ENCODE measurements at regions not wholly inside any gene's neighbourhood (a gene's known extent, or its start where the extent isn't known, plus 50 kb on each side); places are given as distances from the start of the nearest gene placed in this dataset.
A peak's percentile ranks its signal among the peaks of the same experiment; 100 is the strongest.

DNA sequence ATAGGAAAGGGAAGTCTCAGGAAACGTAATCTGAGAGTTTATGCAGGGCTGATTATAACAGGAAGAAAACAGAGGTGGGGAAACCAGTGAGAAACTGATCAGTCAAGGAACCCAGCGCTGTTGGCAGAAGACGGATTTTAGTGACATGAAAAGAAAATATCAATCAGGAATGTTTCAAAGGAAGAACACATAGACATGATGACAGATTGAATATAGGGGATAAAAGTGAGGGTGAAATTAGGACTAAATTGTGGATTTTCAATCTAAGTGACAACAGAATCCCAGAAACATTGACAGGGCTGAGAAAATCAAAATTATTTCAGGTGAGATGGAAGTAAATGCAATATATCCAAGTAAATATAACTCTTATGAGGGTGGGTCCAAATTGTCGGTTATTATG is 199.8 kb upstream of the CCDC150 start:
- POLR2A ChIA-PET: no interaction called here
- no peak for TF ChIP-seq CTCF (IDR thresholded peaks at IDR 0.05; ENCODE audit: insufficient read depth, low read length, missing control alignments)
- CTCF ChIA-PET: interaction anchor here (1.9 kb wide), 1 partner anchor 14 kb away, joined by 13 read pairs; no protein-coding TSS in a partner anchor
- no peak overlapping the region for H3K4me3 ChIP-seq (ENCODE audit: low read depth, low read length)
- DNase-seq (ENCODE audit: low read depth, low spot score): no peak

DNA sequence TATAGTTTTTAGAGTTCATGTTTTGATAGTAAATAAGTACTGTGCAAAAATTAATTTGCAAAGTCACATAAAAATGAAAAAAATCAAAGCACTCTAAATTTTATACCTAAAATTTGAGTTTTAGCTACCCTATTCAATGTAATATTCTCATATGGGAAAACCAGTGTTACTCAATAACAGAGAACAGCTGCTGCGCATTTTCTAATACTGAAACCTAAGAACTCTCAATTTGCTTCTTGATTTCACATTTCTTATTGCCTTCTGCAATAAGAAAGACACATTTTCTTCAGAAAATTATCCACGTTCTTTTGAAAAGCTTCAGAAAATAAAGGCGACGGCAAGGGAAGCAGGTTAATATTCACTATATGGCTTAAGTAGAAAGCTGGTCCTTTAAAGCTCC is 199.1 kb upstream of the CCDC150 start:
- no peak for DNase-seq (ENCODE audit: low read depth, low spot score)
- POLR2A ChIA-PET: no interaction called here
- no peak overlapping the region for H3K4me3 ChIP-seq (ENCODE audit: low read depth, low read length)
- TF ChIP-seq CTCF (IDR thresholded peaks at IDR 0.05; ENCODE audit: insufficient read depth, low read length, missing control alignments): no peak
- CTCF ChIA-PET: interaction anchor here (1.5 to 2.1 kb wide), 2 partner anchors 7 to 13 kb away, joined by 5 to 9 read pairs; no protein-coding TSS in a partner anchor

- CTCF ChIA-PET: interaction anchor here (0.7 to 2.1 kb wide), 4 partner anchors 8 to 104 kb away, joined by 3 to 9 read pairs (median 4); no protein-coding TSS in a partner anchor
- H3K4me3 ChIP-seq (ENCODE audit: low read depth, low read length): no peak overlapping the region
- no peak for DNase-seq (ENCODE audit: low read depth, low spot score)
- POLR2A ChIA-PET: no interaction called here
- TF ChIP-seq CTCF (IDR thresholded peaks at IDR 0.05; ENCODE audit: insufficient read depth, low read length, missing control alignments): no peak
Observed at GRCh38 chr2:196441527-196441926, 198.0 kb upstream of the CCDC150 start.

- CTCF ChIA-PET: interaction anchor here (0.7 to 2.1 kb wide), 3 partner anchors 9 to 105 kb away, joined by 3 to 9 read pairs (median 3); no protein-coding TSS in a partner anchor
Observed at GRCh38 chr2:196442211-196442610, 197.3 kb upstream of the CCDC150 start.

DNA sequence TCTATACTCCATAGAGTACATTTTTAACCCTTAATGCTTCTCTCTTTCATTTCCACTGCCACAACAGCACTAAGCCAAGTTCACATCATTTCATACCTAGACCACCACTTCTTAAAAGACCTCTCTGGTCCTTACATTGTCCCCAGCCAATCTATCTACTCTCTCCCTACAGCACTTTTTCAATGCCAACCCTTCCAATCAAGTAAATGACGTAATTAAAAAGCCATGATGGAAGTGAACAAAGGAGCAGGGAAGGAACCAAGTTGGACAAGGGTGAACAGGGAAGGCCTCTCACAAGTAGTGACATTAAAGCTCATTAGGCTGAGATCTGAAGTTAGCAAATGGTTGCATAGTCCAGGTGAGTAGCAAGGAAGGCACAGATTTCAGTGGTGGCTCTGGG is 195.1 kb upstream of the CCDC150 start:
- POLR2A ChIA-PET: no interaction called here
- no peak overlapping the region for H3K4me3 ChIP-seq (ENCODE audit: low read depth, low read length)
- no peak for DNase-seq (ENCODE audit: low read depth, low spot score)
- no peak for TF ChIP-seq CTCF (IDR thresholded peaks at IDR 0.05; ENCODE audit: insufficient read depth, low read length, missing control alignments)
- CTCF ChIA-PET: interaction anchor here (0.6 to 2.9 kb wide), 3 partner anchors 9 to 315 kb away, joined by 3 to 16 read pairs (median 3); no protein-coding TSS in a partner anchor

More at GRCh38 chr2:196442211-196442610, 197.3 kb upstream of the CCDC150 start:
- POLR2A ChIA-PET: no interaction called here
- H3K4me3 ChIP-seq (ENCODE audit: low read depth, low read length): no peak overlapping the region
- no peak for TF ChIP-seq CTCF (IDR thresholded peaks at IDR 0.05; ENCODE audit: insufficient read depth, low read length, missing control alignments)
- DNase-seq (ENCODE audit: low read depth, low spot score): peak; percentile 10

GRCh38 chr2:196445991-196446390 is 193.5 kb upstream of the CCDC150 start:
- POLR2A ChIA-PET: no interaction called here
- CTCF ChIA-PET: interaction anchor here (2.9 kb wide), 1 partner anchor 8 kb away, joined by 16 read pairs; no protein-coding TSS in a partner anchor
- TF ChIP-seq CTCF (IDR thresholded peaks at IDR 0.05; ENCODE audit: insufficient read depth, low read length, missing control alignments): no peak
- no peak overlapping the region for H3K4me3 ChIP-seq (ENCODE audit: low read depth, low read length)
- no peak for DNase-seq (ENCODE audit: low read depth, low spot score)

Data from AG04449 (cell line).